Testis (tissue), 2 donors: ENCODE measurements at regions not wholly inside any gene's neighbourhood (a gene's known extent, or its start where the extent isn't known, plus 50 kb on each side); places are given as distances from the start of the nearest gene placed in this dataset.

Experiments used
- CTCF ChIP-seq, 3 experiments: fragments of 450-650 bp in 2 of 3; fragments of 200-600 bp in 1 of 3; sonication (generic) in 1 of 3; IDR thresholded peaks; one replicate each; pipeline ENCODE4 v1.5.1; 2016 to 2019; ENCODE audit warnings: antibody characterized with exemption in 3 of 3, mild to moderate bottlenecking in 2 of 3, moderate library complexity in 1 of 3
- POLR2A ChIP-seq: fragments of 450-650 bp; IDR thresholded peaks from one replicate; pipeline ENCODE4 v1.6.1; 2017; ENCODE audit warnings: antibody characterized with exemption, mild to moderate bottlenecking, moderate library complexity

- TF ChIP-seq CTCF (IDR thresholded peaks at IDR 0.05) (no peak), POLR2A (no peak)
Observed at GRCh38 chr12:14191612-14192011, 173.9 kb upstream of the ATF7IP start.
